HG02678 (cell line): ENCODE measurements at regions not wholly inside any gene's neighbourhood (a gene's known extent, or its start where the extent isn't known, plus 50 kb on each side); places are given as distances from the start of the nearest gene placed in this dataset.

ENCODE experiments used
- ATAC-seq: cut with Tn5 transposase; IDR thresholded peaks from one replicate; pipeline ENCODE4 v1.9.1; 2021; ENCODE audit warnings: mild to moderate bottlenecking, moderate library complexity; ENCODE audit not compliant: unreplicated experiment

- no peak for ATAC-seq
Observed at GRCh38 chr5:77846422-77847128, 70.4 kb upstream of the TBCA start.

- ATAC-seq, result no peak
Observed at GRCh38 chr5:77845324-77845646, 69.1 kb upstream of the TBCA start.

- no peak for ATAC-seq
Observed at GRCh38 chr5:77844623-77845323, 68.6 kb upstream of the TBCA start.

GRCh38 chr5:77844373-77844622, 68.2 kb upstream of the TBCA start:
- no peak for ATAC-seq

GRCh38 chr5:77843570-77844372, 67.6 kb upstream of the TBCA start:
- no peak for ATAC-seq

- ATAC-seq, result no peak
Observed at GRCh38 chr5:77842243-77842642, 66.1 kb upstream of the TBCA start.

GRCh38 chr5:77841616-77842015, 65.5 kb upstream of the TBCA start:
- ATAC-seq, result no peak

- no peak for ATAC-seq
Observed at GRCh38 chr5:77840930-77841329, 64.8 kb upstream of the TBCA start.

- ATAC-seq, result no peak
Observed at GRCh38 chr5:77839691-77840090, 63.6 kb upstream of the TBCA start.

- ATAC-seq, result no peak
Observed at GRCh38 chr5:77832938-77833337, 56.8 kb upstream of the TBCA start.

GRCh38 chr5:77832166-77832770, 56.1 kb upstream of the TBCA start:
- ATAC-seq, result no peak

GRCh38 chr5:77828445-77828844, 52.3 kb upstream of the TBCA start:
- no peak for ATAC-seq
